Smooth muscle cell (in vitro differentiated cells): ENCODE measurements at regions not wholly inside any gene's neighbourhood (a gene's known extent, or its start where the extent isn't known, plus 50 kb on each side); places are given as distances from the start of the nearest gene placed in this dataset.

Experiments
- DNase-seq: peaks from one replicate; lab custom pipeline; 2025; ENCODE audit not compliant: unreplicated experiment; lab: John Stamatoyannopoulos, UW
- H2AFZ ChIP-seq: fragments of 200-600 bp; sonication (generic); 2 replicates; pipeline ENCODE4 v1.6.0; 2016; ENCODE audit warnings: antibody characterized with exemption, low read depth, mild to moderate bottlenecking
- H3F3A ChIP-seq: fragments of 200-600 bp; sonication (generic); 2 replicates; pipeline ENCODE4 v1.6.0; 2017; ENCODE audit warnings: antibody characterized with exemption, low read depth
- H3K27ac ChIP-seq: fragments of 200-600 bp; sonication (generic); 2 replicates; pipeline ENCODE4 v1.5.1; 2016; ENCODE audit warnings: low read depth, mild to moderate bottlenecking
- H3K27me3 ChIP-seq: fragments of 200-600 bp; sonication (generic); 2 replicates; pipeline ENCODE4 v1.6.1; 2016; ENCODE audit warnings: low read depth, mild to moderate bottlenecking
- H3K36me3 ChIP-seq: fragments of 200-600 bp; sonication (generic); 2 replicates; pipeline ENCODE4 v1.5.1; 2016; ENCODE audit warnings: low read depth
- H3K4me1 ChIP-seq: fragments of 200-600 bp; sonication (generic); 2 replicates; pipeline ENCODE4 v1.5.1; 2016; ENCODE audit warnings: low read depth
- H3K4me2 ChIP-seq: fragments of 200-600 bp; sonication (generic); 2 replicates; pipeline ENCODE4 v1.6.0; 2016; ENCODE audit warnings: mild to moderate bottlenecking
- H3K4me3 ChIP-seq: fragments of 200-600 bp; sonication (generic); 2 replicates; pipeline ENCODE4 v1.5.1; 2016; ENCODE audit warnings: mild to moderate bottlenecking
- H3K79me2 ChIP-seq: fragments of 200-600 bp; sonication (generic); 2 replicates; pipeline ENCODE4 v1.6.0; 2016; ENCODE audit warnings: low read depth, mild to moderate bottlenecking
- H3K9ac ChIP-seq: fragments of 200-600 bp; sonication (generic); 2 replicates; pipeline ENCODE4 v1.6.0; 2016; ENCODE audit warnings: low read depth
- H3K9me3 ChIP-seq: fragments of 200-600 bp; sonication (generic); replicated peaks from 2 replicates; pipeline ENCODE4 v1.5.1; 2016; ENCODE audit warnings: low read depth
- H4K20me1 ChIP-seq: fragments of 200-600 bp; sonication (generic); 2 replicates; pipeline ENCODE4 v1.6.0; 2016; ENCODE audit warnings: low read depth
- CTCF ChIP-seq: fragments of 200-600 bp; sonication (generic); IDR thresholded peaks from 2 replicates; pipeline ENCODE4 v1.5.1; 2017; ENCODE audit warnings: borderline replicate concordance, mild to moderate bottlenecking, antibody characterized with exemption; ENCODE audit not compliant: insufficient read depth, poor library complexity, severe bottlenecking
- WGBS: methylation state at CpG from one replicate; pipeline ENCODE4 v1.1.7; 2016; ENCODE audit warnings: low lambda C conversion rate; 5-methylcytosine and 5-hydroxymethylcytosine counted together

GRCh38 chr20:19944772-19945459 lies 72.2 kb upstream of the NAA20 start:
- H3K4me2 ChIP-seq = peak overlapping the region; percentile 43
- no peaks in the 10 kb centered on the region for H3K36me3 ChIP-seq
- H3K27me3 ChIP-seq = no peaks in the 10 kb centered on the region
- peaks cover 20% of the 10 kb centered on the region for H3K4me1 ChIP-seq
- H3K9me3 ChIP-seq = no peaks in the 10 kb centered on the region
- H3K27ac ChIP-seq = peak overlapping the region; percentile 81
- 44% methylated on average over 4 of the region's 4 CpGs for whole genome bisulfite sequencing
- H3K79me2 ChIP-seq = no peaks in the 10 kb centered on the region
- H2AFZ ChIP-seq = no peak overlapping the region
- no peak overlapping the region for H3K4me3 ChIP-seq
- H3K9ac ChIP-seq = peak overlapping the region; percentile 50
- no peaks in the 10 kb centered on the region for H4K20me1 ChIP-seq
- no peak for TF ChIP-seq CTCF
- peaks cover 4% of the 10 kb centered on the region for H3F3A ChIP-seq
- DNase-seq = no peak

GRCh38 chr20:19945732-19946670 lies 71.2 kb upstream of the NAA20 start:
- no peak for DNase-seq
- H3K36me3 ChIP-seq = no peaks in the 10 kb centered on the region
- peak overlapping the region; percentile 81 for H3K27ac ChIP-seq
- no peaks in the 10 kb centered on the region for H4K20me1 ChIP-seq
- no peaks in the 10 kb centered on the region for H3K9me3 ChIP-seq
- H3K27me3 ChIP-seq = no peaks in the 10 kb centered on the region
- WGBS = 91% methylated on average over 14 of the region's 14 CpGs
- peak overlapping the region; percentile 43 for H3K4me2 ChIP-seq
- peak overlapping the region; percentile 50 for H3K9ac ChIP-seq
- no peak overlapping the region for H3K4me3 ChIP-seq
- no peaks in the 10 kb centered on the region for H3K79me2 ChIP-seq
- peaks cover 20% of the 10 kb centered on the region for H3K4me1 ChIP-seq
- peaks cover 4% of the 10 kb centered on the region for H3F3A ChIP-seq
- TF ChIP-seq CTCF = no peak
- H2AFZ ChIP-seq = no peak overlapping the region

- no peaks in the 10 kb centered on the region for H3K27me3 ChIP-seq
- no peak for TF ChIP-seq CTCF
- H3K4me1 ChIP-seq = peaks cover 20% of the 10 kb centered on the region
- peak overlapping the region; percentile 87 for H3K27ac ChIP-seq
- peaks cover 4% of the 10 kb centered on the region for H3F3A ChIP-seq
- no peak overlapping the region for H2AFZ ChIP-seq
- no peaks in the 10 kb centered on the region for H3K79me2 ChIP-seq
- 46% methylated on average over 10 of the region's 10 CpGs for WGBS
- no peak overlapping the region for H3K9ac ChIP-seq
- no peaks in the 10 kb centered on the region for H4K20me1 ChIP-seq
- H3K4me3 ChIP-seq = no peak overlapping the region
- H3K36me3 ChIP-seq = no peaks in the 10 kb centered on the region
- no peaks in the 10 kb centered on the region for H3K9me3 ChIP-seq
- DNase-seq = no peak
- peak overlapping the region; percentile 79 for H3K4me2 ChIP-seq
These were observed 69.4 kb upstream of the NAA20 start for GRCh38 chr20:19947611-19948264.
